ENCODE measurements at regions not wholly inside any gene's neighbourhood (a gene's known extent, or its start where the extent isn't known, plus 50 kb on each side); places are given as distances from the start of the nearest gene placed in this dataset.
A peak's percentile ranks its signal among the peaks of the same experiment; 100 is the strongest.

- H3K9ac ChIP-seq (ENCODE audit: low read length): no peak overlapping the region
- H3K27ac ChIP-seq (ENCODE audit: low read depth, low read length): no peak overlapping the region
- H3K4me3 ChIP-seq (ENCODE audit: insufficient read depth, low read depth, low read length): no peak overlapping the region
- peaks cover 35% of the 10 kb centered on the region for H3K27me3 ChIP-seq (ENCODE audit: insufficient read depth, low read length)
- Mint-ChIP-seq H3K4me1 (ENCODE audit: low read depth, unreplicated experiment) (peaks cover 2% of the 10 kb centered on the region), H3K36me3 (ENCODE audit: low read depth, unreplicated experiment) (no peaks in the 10 kb centered on the region), H3K4me3 (ENCODE audit: unreplicated experiment) (no peak overlapping the region), H3K9me3 (ENCODE audit: unreplicated experiment) (no peaks in the 10 kb centered on the region), H3K27me3 (ENCODE audit: low read depth, unreplicated experiment) (peaks cover 67% of the 10 kb centered on the region), H3K27ac (ENCODE audit: unreplicated experiment) (no peak overlapping the region)
- DNase-seq (ENCODE audit: low read depth): no peak
- no peaks in the 10 kb centered on the region for H3K4me1 ChIP-seq (ENCODE audit: insufficient read depth, low read length)
- FAIRE-seq: no peak
- H3K9me3 ChIP-seq (ENCODE audit: insufficient read depth, low read depth, low read length): no peaks in the 10 kb centered on the region
- H3K36me3 ChIP-seq (ENCODE audit: insufficient read depth, low read length): no peaks in the 10 kb centered on the region
- TF ChIP-seq EZH2 (IDR thresholded peaks at IDR 0.05; ENCODE audit: insufficient read depth, low read length) (no peak), CTCF (IDR thresholded peaks at IDR 0.05; ENCODE audit: insufficient read depth, low read depth, low read length) (no peak)
- no peak overlapping the region for H3K4me2 ChIP-seq (ENCODE audit: low read length)
- peaks cover 4% of the 10 kb centered on the region for H4K20me1 ChIP-seq (ENCODE audit: insufficient read depth, low read length)
- H3K79me2 ChIP-seq (ENCODE audit: insufficient read depth, low read length): no peaks in the 10 kb centered on the region
- H2AFZ ChIP-seq (ENCODE audit: low read depth, low read length): no peak overlapping the region
These were observed 71.3 kb upstream of the FGF3 start for GRCh38 chr11:69890476-69890875.

- no peaks in the 10 kb centered on the region for H3K36me3 ChIP-seq (ENCODE audit: insufficient read depth, low read length)
- no peak overlapping the region for H3K9ac ChIP-seq (ENCODE audit: low read length)
- no peaks in the 10 kb centered on the region for H3K4me1 ChIP-seq (ENCODE audit: insufficient read depth, low read length)
- H3K36me3 Mint-ChIP-seq (ENCODE audit: low read depth, unreplicated experiment): no peaks in the 10 kb centered on the region
- H3K27me3 ChIP-seq (ENCODE audit: insufficient read depth, low read length): peaks cover 37% of the 10 kb centered on the region
- peaks cover 2% of the 10 kb centered on the region for H3K4me1 Mint-ChIP-seq (ENCODE audit: low read depth, unreplicated experiment)
- no peak for TF ChIP-seq CTCF (IDR thresholded peaks at IDR 0.05; ENCODE audit: insufficient read depth, low read depth, low read length)
- TF ChIP-seq EZH2 (IDR thresholded peaks at IDR 0.05; ENCODE audit: insufficient read depth, low read length): peak; percentile 30
- H4K20me1 ChIP-seq (ENCODE audit: insufficient read depth, low read length): peaks cover 4% of the 10 kb centered on the region
- no peak overlapping the region for H3K27ac Mint-ChIP-seq (ENCODE audit: unreplicated experiment)
- H3K79me2 ChIP-seq (ENCODE audit: insufficient read depth, low read length): no peaks in the 10 kb centered on the region
- no peak overlapping the region for H2AFZ ChIP-seq (ENCODE audit: low read depth, low read length)
- DNase-seq (ENCODE audit: low read depth): no peak
- no peak overlapping the region for H3K4me3 Mint-ChIP-seq (ENCODE audit: unreplicated experiment)
- no peak overlapping the region for H3K4me2 ChIP-seq (ENCODE audit: low read length)
- no peaks in the 10 kb centered on the region for H3K9me3 ChIP-seq (ENCODE audit: insufficient read depth, low read depth, low read length)
- FAIRE-seq: no peak
- no peak overlapping the region for H3K4me3 ChIP-seq (ENCODE audit: insufficient read depth, low read depth, low read length)
- H3K9me3 Mint-ChIP-seq (ENCODE audit: unreplicated experiment): no peaks in the 10 kb centered on the region
- H3K27ac ChIP-seq (ENCODE audit: low read depth, low read length): no peak overlapping the region
- peaks cover 67% of the 10 kb centered on the region for H3K27me3 Mint-ChIP-seq (ENCODE audit: low read depth, unreplicated experiment)
These were observed 72.4 kb upstream of the FGF3 start for GRCh38 chr11:69891421-69892236.
